B cell (primary cell): ENCODE measurements at regions not wholly inside any gene's neighbourhood (a gene's known extent, or its start where the extent isn't known, plus 50 kb on each side); places are given as distances from the start of the nearest gene placed in this dataset.

Source experiments
- CTCF ChIP-seq: fragments of 200-600 bp; IDR thresholded peaks from one replicate; pipeline ENCODE4 v1.8.0; 2022; ENCODE audit warnings: antibody characterized with exemption, mild to moderate bottlenecking
- EZH2 ChIP-seq: IDR thresholded peaks from 2 replicates; pipeline ENCODE4 v1.6.1; 2012; ENCODE audit warnings: borderline replicate concordance, low read depth, mild to moderate bottlenecking, moderate library complexity, low read length; ENCODE audit not compliant: insufficient read depth, poor library complexity, severe bottlenecking

- TF ChIP-seq CTCF = no peak
- no peak for TF ChIP-seq EZH2
Observed at GRCh38 chr18:14917311-14917710, 169.3 kb downstream of the ANKRD30B start.
